ENCODE measurements at regions not wholly inside any gene's neighbourhood (a gene's known extent, or its start where the extent isn't known, plus 50 kb on each side); places are given as distances from the start of the nearest gene placed in this dataset.

DNA sequence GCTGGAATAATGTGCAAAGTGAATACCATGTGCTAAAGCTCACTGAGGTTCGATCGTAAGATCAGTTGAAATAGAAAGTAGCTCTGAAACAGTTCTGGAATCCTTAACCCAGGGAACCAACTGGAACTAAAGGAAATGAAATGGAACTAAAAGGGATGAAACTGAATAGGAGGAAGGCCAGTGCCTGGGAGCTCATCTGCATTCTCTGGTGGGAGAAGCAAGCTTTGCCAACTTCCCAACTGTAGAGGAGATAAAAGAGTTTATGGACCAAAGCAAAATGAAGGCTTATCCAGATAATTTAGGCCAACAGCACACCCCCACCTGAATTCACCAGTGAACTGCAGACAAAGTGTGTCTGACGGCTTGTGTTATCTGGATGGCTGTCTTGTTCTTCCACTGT lies 188.6 kb upstream of the HABP2 start:
- TF ChIP-seq POLR2AphosphoS5 (IDR thresholded peaks at IDR 0.05): no peak
- no peak for TF ChIP-seq CTCF (IDR thresholded peaks at IDR 0.05)
- TF ChIP-seq POLR2A (IDR thresholded peaks at IDR 0.05; ENCODE audit: low read depth): no peak
- TF ChIP-seq EP300 (IDR thresholded peaks at IDR 0.05): no peak

All from esophagus muscularis mucosa (tissue), 4 donors.